NCI-H128 (cell line): ENCODE measurements at regions not wholly inside any gene's neighbourhood (a gene's known extent, or its start where the extent isn't known, plus 50 kb on each side); places are given as distances from the start of the nearest gene placed in this dataset.

Source experiments
- DNase-seq: peaks from one replicate; lab custom pipeline; 2025; ENCODE audit not compliant: unreplicated experiment; lab: John Stamatoyannopoulos, UW

DNA sequence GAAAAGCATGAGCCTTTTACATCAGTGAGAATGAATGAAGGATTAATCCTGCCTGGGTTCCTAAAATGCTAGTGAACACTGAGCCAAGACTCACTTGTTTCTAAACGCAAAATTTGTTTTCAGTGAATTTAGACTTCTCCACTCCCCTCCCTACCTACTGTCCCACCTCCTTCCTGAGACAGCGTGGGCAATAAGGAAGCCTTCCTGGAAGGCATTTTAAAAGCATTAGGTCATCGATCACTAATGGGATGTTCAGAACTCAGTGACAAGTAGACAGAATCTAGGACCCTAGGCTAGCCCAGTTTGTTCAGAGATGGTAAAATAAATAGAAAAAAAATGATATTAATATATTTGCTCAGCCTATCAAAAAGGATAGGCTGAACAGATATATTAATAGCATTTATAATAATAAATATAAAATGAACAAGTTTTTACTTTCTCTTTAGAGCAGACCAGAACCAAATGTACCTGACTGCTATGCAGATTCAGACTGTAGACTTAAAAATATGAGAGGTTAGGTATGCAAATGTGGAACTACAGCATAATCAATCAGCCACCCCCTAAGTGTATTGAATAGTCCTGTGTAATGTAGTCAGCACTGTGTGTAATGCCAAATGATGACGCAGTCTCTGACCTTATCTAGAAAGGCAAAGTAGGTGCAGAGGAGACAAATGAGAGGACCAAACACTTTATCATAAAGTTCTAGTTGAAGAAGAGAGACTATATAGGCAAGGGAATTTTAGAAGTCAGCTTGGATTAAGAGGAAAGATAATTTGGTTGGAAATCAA, 331.1 kb downstream of the GPAT3 start:
- no peak for DNase-seq

DNA sequence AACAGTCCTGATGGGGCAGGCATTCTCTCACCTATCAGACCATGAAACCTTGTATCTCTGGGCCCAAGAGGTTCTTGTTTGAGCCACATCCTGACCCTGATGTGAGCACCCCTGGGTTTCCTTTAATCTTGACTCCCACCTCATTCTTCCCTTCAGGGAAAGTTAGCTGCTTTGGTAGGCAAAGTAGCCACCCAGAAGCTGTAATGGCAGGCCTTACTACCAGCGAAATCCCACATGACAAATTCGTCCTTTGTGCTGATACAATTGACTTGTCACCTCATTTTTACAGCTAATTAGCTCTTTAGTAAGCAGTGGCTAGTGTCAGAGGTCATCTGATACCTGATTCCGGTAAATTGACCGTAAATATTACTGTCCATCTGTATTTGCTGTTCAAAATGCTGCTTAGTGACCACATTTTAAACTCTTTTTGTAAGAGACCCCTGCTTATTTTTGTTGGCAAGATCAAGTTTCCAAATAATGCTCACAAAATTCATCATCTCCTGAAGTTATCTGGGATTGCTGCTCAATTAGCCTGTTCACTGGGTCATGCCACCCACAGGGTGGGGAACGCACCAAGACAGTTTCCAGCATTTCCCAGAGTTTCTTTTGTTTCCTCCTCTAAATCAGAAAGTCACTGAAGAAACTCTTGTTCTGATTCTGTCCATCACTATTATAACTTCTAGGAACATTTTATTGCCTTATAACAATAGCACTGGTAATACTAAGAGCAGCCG, 329.7 kb downstream of the GPAT3 start:
- no peak for DNase-seq

DNA sequence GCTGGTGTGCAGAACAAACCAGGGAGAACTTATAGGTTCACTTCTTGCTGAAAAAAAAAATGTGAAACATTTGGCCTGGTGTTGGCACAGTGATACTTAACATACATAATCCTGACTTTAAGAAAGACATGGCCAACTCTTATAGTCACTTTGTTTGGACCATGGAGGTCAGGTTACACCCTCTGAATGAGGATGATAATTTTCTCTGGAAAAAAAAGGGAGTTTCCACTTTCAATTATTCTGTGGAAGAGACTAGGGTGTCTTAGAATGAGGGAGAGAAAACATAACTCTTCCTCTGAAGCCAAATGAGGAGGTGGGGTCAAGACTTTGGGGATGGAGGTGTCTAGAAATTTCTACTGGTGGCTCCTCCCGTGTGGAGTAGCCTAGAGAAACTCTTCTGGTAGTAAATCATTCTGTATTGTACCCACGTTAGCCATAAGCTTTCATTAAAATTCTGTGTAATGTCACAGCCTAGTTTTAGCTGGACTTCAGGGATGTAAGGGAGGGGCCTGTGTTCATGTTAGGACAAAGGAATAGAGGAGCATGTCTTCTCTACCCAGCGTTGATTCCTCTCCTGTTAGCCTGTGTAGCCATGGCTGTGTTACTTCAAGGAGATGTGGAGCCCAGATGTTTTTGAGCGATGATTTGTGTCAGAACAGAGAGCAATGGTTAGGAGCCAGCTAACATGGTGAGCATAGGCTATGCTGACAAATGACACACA, 328.3 kb downstream of the GPAT3 start:
- no peak for DNase-seq

DNA sequence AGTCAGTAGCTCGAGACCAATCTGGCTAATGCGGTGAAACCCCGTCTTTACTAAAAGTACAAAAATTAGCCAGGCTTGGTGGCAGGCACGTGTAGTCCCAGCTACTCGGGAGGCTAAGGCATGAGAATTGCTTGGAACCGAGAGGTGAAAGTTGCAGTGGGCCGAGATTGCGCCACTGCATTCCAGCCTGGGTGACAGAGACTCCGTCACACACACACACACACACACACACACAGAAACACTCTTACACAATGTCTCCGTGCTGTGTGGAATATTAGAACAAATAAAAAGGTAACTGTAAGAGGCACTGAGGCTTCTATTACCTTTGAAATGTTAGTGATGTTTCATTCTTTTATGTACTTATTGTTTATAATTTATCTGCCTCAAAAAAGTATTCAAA, 326.6 kb downstream of the GPAT3 start:
- DNase-seq, result no peak

DNA sequence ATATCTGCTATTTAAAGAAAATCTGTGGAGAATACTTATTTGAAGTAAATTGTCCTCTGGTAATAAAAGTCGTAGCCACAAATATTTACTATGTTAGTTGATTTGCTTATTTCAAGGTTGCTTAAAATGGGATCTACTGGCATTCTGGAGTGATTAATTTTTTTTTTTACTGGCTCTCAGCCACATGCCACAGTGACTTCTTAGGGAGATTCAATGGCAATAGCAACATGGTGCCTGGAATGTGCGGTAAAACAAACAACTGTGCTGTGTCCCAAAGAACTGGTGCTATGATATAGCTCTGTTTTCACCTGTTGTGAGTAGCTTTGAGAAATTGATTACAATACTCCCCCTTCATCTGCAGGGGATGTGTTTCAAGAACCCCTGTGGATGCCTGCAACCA, 324.3 kb downstream of the GPAT3 start:
- no peak for DNase-seq

DNA sequence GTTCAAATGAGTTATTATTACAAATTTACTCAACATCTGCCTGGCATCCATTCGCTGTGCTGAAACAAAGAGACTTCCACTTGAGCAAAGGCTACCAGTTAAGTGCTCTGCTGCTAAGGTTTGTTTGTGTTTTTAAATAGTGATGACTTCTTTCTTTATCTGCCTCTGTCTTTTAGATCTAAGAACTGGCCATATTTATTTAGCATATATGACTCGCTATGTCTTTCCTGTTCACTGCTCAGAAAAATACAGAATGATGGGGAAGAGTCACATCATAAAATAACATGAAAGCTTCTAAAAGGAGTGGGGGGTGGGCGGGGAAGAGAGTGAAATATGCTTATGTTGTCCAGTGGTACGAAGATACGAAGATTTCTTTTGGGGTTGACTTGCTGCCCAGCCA, 322.2 kb downstream of the GPAT3 start:
- no peak for DNase-seq

DNA sequence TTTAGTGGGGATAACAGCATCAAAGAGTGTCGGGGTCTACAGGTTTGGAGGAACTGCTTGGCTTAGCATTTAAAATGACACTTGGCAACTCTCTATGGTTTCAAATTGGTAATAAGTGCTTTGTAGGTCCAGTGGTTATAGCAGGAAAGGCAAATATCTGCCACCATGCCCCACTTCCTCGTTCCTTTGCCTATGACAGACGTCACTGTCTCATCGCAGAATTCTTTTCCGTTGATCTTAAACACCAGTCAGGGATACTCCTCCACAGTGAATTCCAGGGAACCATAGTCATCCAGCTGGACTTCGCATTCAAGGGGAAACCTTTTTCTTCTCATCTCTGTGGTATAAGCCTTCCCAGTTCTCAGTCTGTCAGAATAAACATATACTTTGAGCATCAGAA, 319.1 kb downstream of the GPAT3 start:
- DNase-seq, result no peak

DNA sequence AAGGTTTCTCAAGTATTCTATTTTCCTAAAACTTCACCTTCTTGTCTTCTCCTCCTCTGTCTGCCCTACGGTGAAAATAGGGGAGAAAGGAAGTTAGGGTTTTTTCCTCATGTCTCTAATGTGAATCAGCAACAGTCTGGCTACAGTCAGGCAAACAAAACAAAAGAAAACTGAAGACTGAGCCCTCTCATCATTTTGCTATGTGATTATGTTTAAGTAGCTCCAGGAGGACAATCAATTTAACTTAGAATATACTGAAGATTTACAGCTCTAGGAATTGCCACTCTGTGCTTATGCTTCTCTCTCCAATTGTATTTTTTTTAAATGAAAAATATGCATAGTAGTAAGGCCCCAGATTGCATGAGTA, 316.2 kb downstream of the GPAT3 start:
- DNase-seq, result no peak

DNA sequence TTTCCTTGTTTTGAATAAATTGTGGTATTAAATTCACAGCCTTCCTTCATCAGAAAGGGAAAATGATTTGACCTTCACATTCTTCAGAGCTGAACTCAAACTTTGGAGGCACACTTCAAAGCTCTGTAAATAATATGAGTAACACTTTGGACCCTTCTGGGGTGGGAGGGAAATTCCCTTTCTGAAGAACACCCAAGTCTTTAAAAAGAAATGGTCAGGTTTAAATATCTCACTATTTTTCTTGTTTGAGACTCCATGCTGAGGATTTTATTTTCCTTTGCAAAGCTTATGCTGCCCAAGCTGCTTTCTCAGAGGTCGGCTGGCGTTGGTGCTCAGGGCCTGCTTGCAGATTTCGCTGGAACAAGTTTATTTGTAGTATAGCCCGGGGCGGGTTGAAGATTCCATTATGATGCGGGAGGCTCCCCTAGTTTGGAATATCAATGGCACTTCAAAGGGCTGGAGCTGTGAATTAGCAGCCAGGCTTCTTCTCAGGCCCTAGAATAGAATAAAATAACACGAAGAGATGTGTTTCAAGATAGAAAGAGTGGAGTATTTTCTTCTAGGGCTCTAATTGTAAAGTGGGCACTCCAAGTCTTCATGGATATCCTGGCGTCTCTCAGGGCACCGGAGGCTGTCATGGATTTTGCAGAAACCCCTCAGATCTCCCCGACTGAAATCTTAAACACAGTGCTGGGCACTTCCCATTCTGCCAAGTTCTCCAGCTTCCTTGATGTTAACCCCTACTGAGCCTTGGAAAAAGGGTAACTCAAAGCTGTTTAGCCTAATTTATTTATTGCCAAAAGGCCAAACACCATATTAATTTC, 315.6 kb downstream of the GPAT3 start:
- DNase-seq, result no peak

DNA sequence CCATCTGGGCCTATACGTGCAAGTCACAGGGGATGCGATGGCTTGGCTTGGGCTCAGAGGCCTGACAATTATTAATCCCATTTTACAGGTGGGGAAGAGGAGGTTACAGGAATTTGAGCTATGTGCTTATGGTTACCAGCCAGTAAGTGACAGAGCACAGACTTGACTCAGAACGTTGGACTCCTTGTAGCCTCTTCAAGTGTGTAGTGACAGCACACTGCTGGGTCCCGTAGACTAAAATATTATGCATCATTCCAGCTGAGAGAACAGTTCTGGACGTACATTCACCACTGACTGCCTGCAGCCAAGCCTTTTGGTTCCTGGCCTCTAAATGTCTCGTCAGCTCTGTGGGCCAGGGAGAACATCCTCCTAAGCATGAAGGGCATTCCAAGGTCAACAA, 314.5 kb downstream of the GPAT3 start:
- DNase-seq, result no peak

DNA sequence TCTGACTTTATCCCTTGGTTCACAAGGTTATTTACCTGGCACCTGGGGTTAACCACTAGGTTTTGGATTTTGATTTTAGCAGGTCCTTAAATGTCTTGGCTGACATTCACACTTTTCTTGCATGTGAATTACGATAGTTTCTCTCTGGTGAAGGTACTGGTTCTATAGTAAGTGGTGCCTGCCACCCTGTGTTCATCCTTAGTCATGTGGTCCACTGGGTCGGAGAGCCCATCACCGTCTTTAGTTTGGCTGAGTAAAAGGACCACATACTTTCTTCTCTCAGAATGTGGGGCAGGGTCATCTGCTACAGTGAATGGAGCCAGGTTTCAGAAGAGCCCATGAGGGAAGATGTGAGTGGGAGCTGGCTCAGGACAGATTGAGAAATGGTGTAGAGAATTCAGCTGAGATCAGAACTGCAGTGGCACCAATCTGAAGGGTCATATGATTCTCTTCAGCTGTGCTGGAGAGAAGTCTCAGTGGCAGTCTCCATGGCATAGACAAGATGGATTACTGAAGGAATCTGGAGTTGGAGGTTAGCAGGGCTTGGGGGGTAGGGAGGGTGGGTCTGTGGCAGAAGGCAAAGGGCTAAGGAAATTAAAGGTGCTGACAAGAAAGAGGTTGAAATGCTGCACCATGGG, 310.4 kb downstream of the GPAT3 start:
- DNase-seq, result no peak

DNA sequence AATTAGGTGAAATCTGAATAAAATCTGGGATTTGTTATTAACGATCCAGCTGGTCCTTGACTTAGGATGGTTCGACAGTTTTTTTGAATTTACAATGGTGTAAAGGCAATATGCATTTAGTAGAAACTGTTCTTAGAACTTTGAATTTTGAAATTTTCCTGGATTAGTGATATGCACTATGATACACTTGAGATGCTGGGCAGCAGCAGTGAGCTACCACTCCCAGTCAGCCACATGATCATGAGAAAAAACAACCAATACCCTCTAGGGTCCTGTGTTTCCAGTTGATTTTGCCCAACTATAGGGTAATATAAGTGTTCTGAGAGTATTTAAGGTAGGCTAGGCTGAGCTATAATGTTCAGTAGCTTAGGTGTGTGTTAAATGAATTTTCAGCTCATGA, 303.7 kb downstream of the GPAT3 start:
- no peak for DNase-seq

DNA sequence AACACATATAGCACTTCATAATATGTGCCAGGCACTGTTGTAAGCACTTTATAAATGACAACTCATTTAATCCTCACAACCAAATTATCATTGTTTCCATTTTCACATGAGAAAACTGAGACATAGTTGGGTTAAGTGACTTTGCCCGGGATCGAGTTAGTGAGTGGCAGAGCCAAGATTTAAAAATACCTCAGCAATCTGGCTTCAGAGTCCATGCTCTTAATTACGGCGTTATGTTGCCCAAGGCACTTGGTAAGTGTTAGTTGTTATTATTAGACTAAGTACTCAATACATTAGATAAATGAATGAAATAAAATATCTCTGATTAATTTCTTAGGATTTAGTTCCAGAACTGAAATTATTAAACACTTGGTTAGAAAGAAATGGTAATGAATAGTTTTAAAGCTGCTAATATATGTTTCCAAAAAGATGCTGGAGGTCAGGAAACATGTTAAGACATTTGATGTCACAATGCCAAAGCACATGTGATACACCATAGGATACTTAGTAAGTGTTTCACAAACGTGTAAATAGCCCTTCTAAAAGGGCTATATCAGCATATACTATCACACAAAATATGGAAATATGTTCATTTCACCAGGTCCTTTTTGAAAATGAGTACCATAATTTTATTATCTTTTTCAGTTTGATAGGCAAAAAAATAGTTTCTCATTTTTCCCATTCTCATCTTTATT, 301.9 kb downstream of the GPAT3 start:
- no peak for DNase-seq

DNA sequence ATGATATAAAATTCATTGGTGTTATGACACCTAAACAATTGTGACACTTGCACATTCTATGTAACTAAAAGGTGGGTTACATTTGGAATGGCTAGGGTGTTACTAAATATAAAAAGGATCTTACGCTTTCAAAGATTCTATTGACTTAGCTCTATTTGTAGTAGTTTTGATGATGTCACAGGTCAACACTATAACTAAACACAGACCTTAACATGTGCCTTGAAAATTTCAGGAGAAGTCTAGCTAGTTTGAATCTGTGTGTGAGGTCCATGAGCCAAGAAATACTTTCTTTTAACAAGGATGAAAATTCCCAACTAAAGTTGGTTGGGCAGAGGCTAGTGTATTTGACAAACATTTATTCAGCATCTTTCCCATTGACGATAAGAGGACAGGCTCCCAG, 298.0 kb downstream of the GPAT3 start:
- no peak for DNase-seq

DNA sequence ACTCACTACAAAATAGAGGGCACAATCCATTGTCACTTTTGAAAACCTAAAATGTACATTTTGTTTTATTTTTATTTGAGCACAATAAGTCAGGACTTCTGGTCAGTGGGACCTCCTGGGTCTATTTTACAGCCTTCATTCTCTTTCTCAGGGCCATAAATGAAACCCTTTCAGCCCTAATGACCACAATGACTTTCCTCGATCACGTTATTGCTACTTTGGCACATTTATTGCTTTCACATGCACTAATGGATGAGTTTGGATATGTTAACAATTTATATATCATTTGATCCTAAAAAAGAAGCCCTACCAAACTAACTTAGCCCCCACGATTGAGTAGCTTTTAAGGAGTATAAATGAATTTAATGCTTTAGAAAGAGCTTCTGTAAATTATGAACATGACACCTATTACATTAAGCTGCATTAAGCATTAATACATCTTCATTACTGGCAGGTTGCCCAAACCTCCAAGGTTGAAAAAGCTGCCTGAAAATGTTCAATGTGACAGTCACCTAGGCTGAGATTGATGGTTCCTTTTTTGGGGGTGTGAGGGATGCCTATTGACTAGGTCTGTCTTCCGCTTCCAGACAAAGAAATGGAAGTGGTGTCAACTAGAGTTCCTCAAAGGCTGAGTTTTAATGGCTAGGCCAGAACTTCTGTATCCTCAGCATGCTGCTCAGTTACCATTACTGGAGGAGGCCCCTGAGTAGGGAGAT, 296.4 kb downstream of the GPAT3 start:
- DNase-seq, result no peak

DNA sequence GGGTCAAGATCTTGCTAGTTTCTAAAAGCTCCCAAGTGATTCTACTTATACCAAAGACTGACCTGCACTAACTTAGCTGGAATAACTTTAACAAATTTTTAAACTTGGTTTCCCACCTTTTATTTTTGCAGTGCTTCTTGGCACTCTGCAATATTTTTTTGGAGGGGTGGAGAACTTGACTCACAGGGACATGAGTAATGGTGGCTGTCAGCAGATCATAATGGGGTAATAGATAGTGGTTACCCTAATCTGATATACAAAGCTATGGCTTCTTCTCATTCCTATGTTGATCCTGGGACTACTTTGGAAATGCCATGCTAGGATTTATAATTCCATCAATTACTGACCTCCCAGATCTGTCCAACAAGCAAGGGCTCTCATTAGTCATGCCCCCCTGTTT, 295.7 kb downstream of the GPAT3 start:
- DNase-seq, result no peak

DNA sequence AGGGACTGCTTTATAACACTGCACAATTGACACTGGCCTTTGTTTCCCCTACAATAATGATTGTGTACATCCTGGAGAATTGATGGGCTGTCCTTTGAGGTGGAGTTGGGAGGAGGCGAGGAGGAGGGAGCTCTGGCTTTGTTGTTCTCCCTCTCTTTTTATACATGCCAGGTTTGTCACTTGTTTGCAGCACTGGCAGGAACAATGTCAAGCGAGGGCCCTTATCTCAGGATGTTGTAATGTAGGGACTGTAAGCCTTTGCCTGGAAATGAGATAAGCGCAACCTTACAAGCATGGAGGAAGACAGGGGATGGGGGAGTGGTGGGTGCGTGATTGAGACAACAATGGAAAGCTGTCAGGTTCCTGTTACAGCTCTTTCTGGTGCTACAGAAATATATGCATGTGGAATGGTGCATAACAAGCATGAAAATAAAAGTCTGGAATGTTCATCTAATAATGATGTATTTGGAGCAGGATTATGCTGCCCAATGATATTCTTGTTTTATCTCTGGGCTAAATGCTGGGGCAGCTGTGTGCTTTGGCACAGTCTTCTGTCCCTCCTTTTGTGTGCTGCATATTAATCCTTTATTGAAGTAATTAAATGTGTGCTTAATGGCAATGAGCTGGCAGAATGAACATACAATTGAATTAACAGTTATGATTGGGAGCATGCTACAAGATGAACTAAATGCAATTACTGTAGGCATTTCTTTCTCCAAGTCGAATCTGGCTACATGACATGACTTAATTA, 294.4 kb downstream of the GPAT3 start:
- DNase-seq, result no peak

DNA sequence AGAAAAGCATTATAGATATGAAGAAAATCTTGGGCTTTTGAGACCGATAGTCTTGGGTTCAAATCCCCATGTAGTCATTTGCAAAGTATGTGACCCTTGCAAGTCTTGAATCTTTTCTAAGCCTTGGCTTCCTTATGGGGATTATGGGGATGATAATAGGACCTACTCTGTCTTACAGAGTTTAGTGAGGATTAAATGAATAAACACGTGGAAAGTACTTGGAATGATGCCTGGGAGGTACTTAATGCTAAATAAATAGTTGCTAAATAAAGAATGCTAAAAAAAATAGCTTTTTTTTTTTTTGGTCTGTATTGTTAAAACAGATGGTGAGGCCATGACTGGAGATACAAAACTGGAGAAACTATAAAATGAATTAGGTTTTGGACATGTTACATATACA, 292.7 kb downstream of the GPAT3 start:
- DNase-seq, result no peak

DNA sequence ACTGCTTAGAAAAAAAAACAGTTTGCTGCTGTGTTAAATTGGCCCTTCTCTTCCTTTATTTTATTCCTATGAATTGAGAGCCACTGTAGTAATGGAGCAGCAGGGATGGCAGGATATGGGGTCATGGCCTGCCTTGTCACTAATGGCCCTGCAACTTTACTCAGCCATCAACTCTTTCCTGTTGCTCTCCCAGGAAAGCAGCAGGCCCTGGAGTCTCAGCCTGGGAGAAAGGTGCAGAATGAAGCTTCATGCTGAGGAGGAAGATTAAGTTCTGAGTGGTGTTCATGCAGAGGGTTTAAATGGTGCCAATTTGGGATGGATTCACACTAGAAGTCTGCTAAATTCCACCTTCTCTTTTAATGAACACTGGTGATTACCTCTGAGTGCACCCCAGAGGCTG, 285.6 kb downstream of the GPAT3 start:
- DNase-seq, result no peak
